ENCODE measurements at regions not wholly inside any gene's neighbourhood (a gene's known extent, or its start where the extent isn't known, plus 50 kb on each side); places are given as distances from the start of the nearest gene placed in this dataset.

- no peak for TF ChIP-seq SKIL (IDR thresholded peaks at IDR 0.05; ENCODE audit: low read depth, poor library complexity, severe bottlenecking)
- no peak for TF ChIP-seq REST (IDR thresholded peaks at IDR 0.05; ENCODE audit: low read depth, low read length)
- no peak for TF ChIP-seq EGR1 (IDR thresholded peaks at IDR 0.05; ENCODE audit: borderline replicate concordance in 1 of 2, low read depth in 2 of 2, low read length in 2 of 2)
- TF ChIP-seq RUNX3 (IDR thresholded peaks at IDR 0.05; ENCODE audit: low read length), result no peak
- no peak for TF ChIP-seq STAT1 (conservative IDR thresholded peaks at IDR 0.05)
- no peak for TF ChIP-seq SRF (IDR thresholded peaks at IDR 0.05; ENCODE audit: low read depth in 2 of 2, low read length in 2 of 2)
- TF ChIP-seq TCF7 (IDR thresholded peaks at IDR 0.05; ENCODE audit: borderline replicate concordance), result no peak
Observed at GRCh38 chr22:44578110-44578457, 80.1 kb upstream of the RTL6 start (continued).
